Skeletal muscle tissue (tissue), 4 donors: ENCODE measurements at regions not wholly inside any gene's neighbourhood (a gene's known extent, or its start where the extent isn't known, plus 50 kb on each side); places are given as distances from the start of the nearest gene placed in this dataset. TPM values are rescaled to one million over a fixed set of nuclear protein-coding genes. Genes with fewer than 3 reads are reported as not detected.

Source experiments
- H3K27ac ChIP-seq: one replicate; pipeline ENCODE4 v1.7.0; 2013; ENCODE audit warnings: mild to moderate bottlenecking, low read depth, low read length, inconsistent platforms
- H3K27me3 ChIP-seq, 3 donors: one replicate each; pipeline ENCODE4 v1.7.0; 2013; ENCODE audit warnings: low read length in 3 of 3; ENCODE audit not compliant: control insufficient read depth in 3 of 3, insufficient read depth in 3 of 3
- H3K36me3 ChIP-seq, 3 donors: one replicate each; pipeline ENCODE4 v1.7.0; 2013; ENCODE audit warnings: low read length in 3 of 3; ENCODE audit not compliant: control insufficient read depth in 3 of 3, insufficient read depth in 3 of 3
- H3K4me1 ChIP-seq, 3 donors: one replicate each; pipeline ENCODE4 v1.7.0; 2013; ENCODE audit warnings: low read length in 3 of 3, mild to moderate bottlenecking in 3 of 3; ENCODE audit not compliant: control insufficient read depth in 3 of 3, insufficient read depth in 3 of 3
- H3K4me3 ChIP-seq, 3 donors: one replicate each; pipeline ENCODE4 v1.7.0; 2013; ENCODE audit warnings: low read length in 3 of 3
- H3K9ac ChIP-seq, 3 donors: one replicate each; pipeline ENCODE4 v1.7.0; 2013; ENCODE audit warnings: low read length in 3 of 3, mild to moderate bottlenecking in 3 of 3, moderate library complexity in 2 of 3, low read depth in 1 of 3
- H3K9me3 ChIP-seq, 3 donors: one replicate each; pipeline ENCODE4 v1.7.0; 2013; ENCODE audit warnings: low read length in 3 of 3; ENCODE audit not compliant: control insufficient read depth in 3 of 3
- small RNA-seq: library from RNA; depleted of rRNA; stranded (forward); fragments of <200 nt; gene quantifications from one replicate; pipeline ENCODE3, GENCODE V24; 2014
- donor health status: Osteomylitis.

DNA sequence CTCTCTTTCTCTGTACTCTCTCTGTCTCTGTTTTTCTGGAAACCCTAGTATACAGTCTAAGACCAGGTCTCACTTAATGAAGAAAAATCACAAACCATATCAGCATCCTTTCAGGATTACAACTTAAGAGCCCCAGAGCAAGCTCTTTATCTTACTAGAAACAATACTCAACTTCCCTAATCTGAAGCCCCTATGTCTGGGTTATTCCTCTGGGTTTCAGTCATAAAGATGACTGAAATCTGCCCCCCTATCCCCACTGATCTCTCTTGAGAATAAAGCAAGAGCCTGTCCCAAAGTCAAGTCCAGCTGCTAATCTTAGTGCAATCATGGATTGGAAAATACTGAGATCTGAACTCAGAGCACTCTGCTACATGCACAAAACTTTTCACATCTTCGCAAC lies 53.9 kb upstream of the PICALM start:
- Histone ChIP-seq H3K36me3 (no peaks in the 10 kb centered on the region), H3K4me1 (no peaks in the 10 kb centered on the region), H3K4me3 (no peak overlapping the region), H3K9ac (no peak overlapping the region), H3K27me3 (no peaks in the 10 kb centered on the region), H3K27ac (no peak overlapping the region), H3K9me3 (no peaks in the 10 kb centered on the region)

DNA sequence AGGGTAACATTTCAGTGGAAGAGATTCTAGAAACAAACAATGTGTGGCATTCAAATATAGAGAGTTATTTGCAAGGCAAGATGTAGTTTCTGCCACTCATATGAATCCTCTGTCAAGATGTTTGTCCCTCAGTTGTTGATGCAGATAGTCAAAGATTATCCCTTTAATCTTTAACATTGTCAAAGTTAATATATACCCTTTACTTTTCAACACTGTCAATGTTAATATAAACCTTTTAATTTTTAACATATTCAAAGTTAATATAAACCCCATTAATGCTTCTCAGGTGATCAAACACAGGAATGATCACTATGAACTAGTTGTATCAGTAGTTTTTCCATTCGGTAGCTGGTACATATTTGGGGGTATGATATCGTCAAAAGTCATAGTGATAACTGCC lies 51.9 kb upstream of the PICALM start:
- H3K27ac ChIP-seq = no peak overlapping the region
- H3K9ac ChIP-seq = no peak overlapping the region
- no peaks in the 10 kb centered on the region for H3K9me3 ChIP-seq
- H3K4me1 ChIP-seq = peaks cover 0 to 2% (median 0%) of the 10 kb centered on the region in 3 donors
- no peak overlapping the region for H3K4me3 ChIP-seq
- no peaks in the 10 kb centered on the region for H3K27me3 ChIP-seq
- H3K36me3 ChIP-seq = no peaks in the 10 kb centered on the region

DNA sequence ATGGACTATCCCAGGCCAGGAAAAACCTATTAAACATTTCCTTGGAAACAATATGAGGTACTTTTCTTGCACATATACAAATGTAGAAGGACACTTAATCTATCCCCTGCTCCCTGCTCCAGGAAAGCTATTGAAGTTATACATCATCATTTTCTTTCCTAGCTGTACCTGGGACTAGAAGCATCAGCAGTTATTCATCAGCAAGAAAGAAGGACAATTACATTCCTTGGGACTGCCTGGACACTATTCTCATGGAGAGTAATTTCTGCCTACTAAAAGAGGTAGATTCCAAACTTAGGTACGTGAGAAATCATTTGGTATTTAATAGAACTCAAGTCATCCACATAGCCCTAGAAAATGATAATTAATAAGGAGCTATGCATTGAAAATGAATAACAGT lies 51.0 kb upstream of the PICALM start:
- Histone ChIP-seq H3K36me3 (no peaks in the 10 kb centered on the region), H3K4me3 (no peak overlapping the region), H3K9me3 (no peaks in the 10 kb centered on the region), H3K27ac (no peak overlapping the region), H3K9ac (no peak overlapping the region), H3K27me3 (no peaks in the 10 kb centered on the region), H3K4me1 (peaks cover 0 to 2% (median 0%) of the 10 kb centered on the region in 3 donors)

GRCh38 chr11:86119077-86119476 lies 50.2 kb upstream of the PICALM start:
- Histone ChIP-seq H3K4me1 (peaks cover 0 to 2% (median 0%) of the 10 kb centered on the region in 3 donors), H3K27me3 (no peaks in the 10 kb centered on the region), H3K9ac (no peak overlapping the region), H3K27ac (no peak overlapping the region), H3K36me3 (no peaks in the 10 kb centered on the region), H3K9me3 (no peaks in the 10 kb centered on the region), H3K4me3 (no peak overlapping the region)

Small RNA genes in the stretch of these regions (small RNA-seq; reads per million reads assigned to genes)
- not detected for gene RNU6-560P
